GM12891 (cell line): ENCODE measurements at regions not wholly inside any gene's neighbourhood (a gene's known extent, or its start where the extent isn't known, plus 50 kb on each side); places are given as distances from the start of the nearest gene placed in this dataset.

ENCODE experiments used
- POLR2A ChIP-seq: IDR thresholded peaks from 2 replicates; pipeline ENCODE4 v1.6.1; 2011; ENCODE audit warnings: low read depth, low read length, control low read depth
- POLR2AphosphoS5 ChIP-seq: IDR thresholded peaks from 2 replicates; pipeline ENCODE4 v1.6.1; 2011; ENCODE audit warnings: low read depth, low read length, control low read depth
- POU2F2 ChIP-seq: IDR thresholded peaks from 2 replicates; pipeline ENCODE4 v1.6.1; 2011; ENCODE audit warnings: low read depth, mild to moderate bottlenecking, control low read depth, low read length, moderate library complexity
- SPI1 ChIP-seq: IDR thresholded peaks from 2 replicates; pipeline ENCODE4 v1.6.1; 2011; ENCODE audit warnings: low read depth, low read length, control low read depth
- TAF1 ChIP-seq: IDR thresholded peaks from 2 replicates; pipeline ENCODE4 v1.6.1; 2011; ENCODE audit warnings: low read depth, low read length, control low read depth

GRCh38 chr10:124217906-124218804, 124.8 kb upstream of the CHST15 start:
- TF ChIP-seq POLR2A = no peak
- TF ChIP-seq SPI1 = no peak
- TF ChIP-seq POLR2AphosphoS5 = no peak
- TF ChIP-seq TAF1 = no peak
- no peak for TF ChIP-seq POU2F2
